HG02678 (cell line): ENCODE measurements at regions not wholly inside any gene's neighbourhood (a gene's known extent, or its start where the extent isn't known, plus 50 kb on each side); places are given as distances from the start of the nearest gene placed in this dataset.

ENCODE experiments used
- ATAC-seq: cut with Tn5 transposase; IDR thresholded peaks from one replicate; pipeline ENCODE4 v1.9.1; 2021; ENCODE audit warnings: mild to moderate bottlenecking, moderate library complexity; ENCODE audit not compliant: unreplicated experiment

- no peak for ATAC-seq
Observed at GRCh38 chrX:120819126-120819525, 56.5 kb downstream of the CT47B1 start.

GRCh38 chrX:120813982-120814381, 61.7 kb downstream of the CT47B1 start:
- ATAC-seq, result no peak

- no peak for ATAC-seq
Observed at GRCh38 chrX:120801426-120801825, 74.2 kb downstream of the CT47B1 start.

- no peak for ATAC-seq
Observed at GRCh38 chrX:120797188-120797851, 78.3 kb downstream of the CT47B1 start.

GRCh38 chrX:120795301-120795700, 80.4 kb downstream of the CT47B1 start:
- no peak for ATAC-seq

GRCh38 chrX:120794525-120794975, 81.1 kb downstream of the CT47B1 start:
- ATAC-seq, result no peak

- ATAC-seq, result no peak
Observed at GRCh38 chrX:120793098-120793497, 82.6 kb downstream of the CT47B1 start.

- no peak for ATAC-seq
Observed at GRCh38 chrX:120791013-120791643, 84.5 kb downstream of the CT47B1 start.

- ATAC-seq, result no peak
Observed at GRCh38 chrX:120790552-120790951, 85.1 kb downstream of the CT47B1 start.

GRCh38 chrX:120790118-120790517, 85.5 kb downstream of the CT47B1 start:
- peak; percentile 48 for ATAC-seq

- no peak for ATAC-seq
Observed at GRCh38 chrX:120781403-120781802, 94.3 kb downstream of the CT47B1 start.

- no peak for ATAC-seq
Observed at GRCh38 chrX:120775959-120776358, 99.7 kb downstream of the CT47B1 start.

- ATAC-seq, result no peak
Observed at GRCh38 chrX:120774606-120775005, 101.1 kb downstream of the CT47B1 start.

GRCh38 chrX:120773801-120774200, 101.9 kb downstream of the CT47B1 start:
- no peak for ATAC-seq

- ATAC-seq, result peak; percentile 41
Observed at GRCh38 chrX:120769576-120770341, 105.9 kb downstream of the CT47B1 start.

- no peak for ATAC-seq
Observed at GRCh38 chrX:120768681-120769080, 107.0 kb downstream of the CT47B1 start.

GRCh38 chrX:120768254-120768653, 107.4 kb downstream of the CT47B1 start:
- ATAC-seq, result no peak

GRCh38 chrX:120763269-120763668, 112.4 kb downstream of the CT47B1 start:
- no peak for ATAC-seq

GRCh38 chrX:120761810-120762209, 113.9 kb downstream of the CT47B1 start:
- ATAC-seq, result no peak

GRCh38 chrX:120759685-120760084, 116.0 kb downstream of the CT47B1 start:
- no peak for ATAC-seq

- ATAC-seq, result peak; percentile 65
Observed at GRCh38 chrX:120755066-120755846, 120.4 kb downstream of the CT47B1 start.
